ENCODE measurements at regions not wholly inside any gene's neighbourhood (a gene's known extent, or its start where the extent isn't known, plus 50 kb on each side); places are given as distances from the start of the nearest gene placed in this dataset.

GRCh38 chr4:136750897-136751296 is 781.4 kb downstream of the PCDH18 start:
- no peak for DNase-seq (ENCODE audit: low spot score)

DNA sequence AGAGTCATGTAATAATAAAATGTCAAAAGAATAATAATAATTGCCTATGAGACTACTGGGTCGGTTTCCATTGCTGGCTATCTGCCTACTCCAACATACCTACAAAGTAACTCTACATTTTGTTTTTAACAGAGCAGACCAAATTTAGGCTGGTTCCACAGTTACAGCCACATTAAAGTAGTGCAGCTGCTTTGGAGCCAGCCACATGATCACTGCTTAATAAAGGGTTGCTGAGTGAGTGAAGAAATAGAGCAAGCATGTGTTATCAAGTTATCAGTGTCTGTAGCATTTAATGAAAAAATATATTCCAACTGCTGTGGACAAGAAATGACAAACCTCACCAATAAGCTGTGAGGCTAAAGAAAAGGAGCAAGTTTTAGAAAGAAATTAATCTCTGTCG is 782.3 kb downstream of the PCDH18 start:
- DNase-seq (ENCODE audit: low spot score): no peak

- DNase-seq (ENCODE audit: low spot score): no peak
Measured at GRCh38 chr4:136748773-136749172, 783.5 kb downstream of the PCDH18 start.

DNA sequence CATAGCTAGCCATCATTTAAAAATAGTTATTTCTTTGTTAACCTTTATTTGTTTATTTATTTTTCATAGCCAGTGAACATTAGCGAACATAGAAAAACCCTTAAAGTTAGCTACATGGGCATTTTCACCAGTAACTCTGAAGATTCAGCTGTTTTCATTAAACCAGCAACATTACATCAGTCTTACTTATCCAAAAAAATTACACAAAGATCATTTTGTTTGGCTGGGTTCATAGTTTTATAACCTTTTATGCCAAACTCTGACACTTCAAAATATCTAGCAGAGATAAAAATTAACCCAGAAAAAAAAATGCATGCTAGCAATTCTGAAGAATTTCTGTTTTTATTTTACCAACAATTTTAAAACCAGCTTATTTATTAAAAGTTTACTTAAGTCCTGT is 784.1 kb downstream of the PCDH18 start:
- DNase-seq (ENCODE audit: low spot score): no peak

- no peak for DNase-seq (ENCODE audit: low spot score)
Measured at GRCh38 chr4:136743238-136743637, 789.1 kb downstream of the PCDH18 start.

DNA sequence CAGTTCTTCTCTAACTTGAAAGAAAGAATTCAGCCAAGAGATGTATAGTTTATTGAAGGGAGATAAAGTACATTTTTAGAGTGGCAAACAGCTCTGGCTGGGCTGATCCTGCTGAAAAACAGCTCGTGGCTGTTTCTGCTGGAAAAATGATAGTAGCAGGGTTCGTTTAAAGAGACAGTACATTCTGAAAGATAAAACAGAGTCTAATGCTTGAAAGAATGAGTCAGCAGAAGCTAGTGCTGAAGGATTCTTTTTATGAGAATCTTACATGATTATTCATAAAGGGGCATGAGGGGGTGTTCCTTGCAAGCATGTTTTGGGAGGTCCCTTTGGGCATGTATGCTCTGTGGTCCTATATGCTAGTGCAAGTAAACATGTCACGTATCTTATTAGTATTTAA is 790.0 kb downstream of the PCDH18 start:
- DNase-seq (ENCODE audit: low spot score): no peak

DNA sequence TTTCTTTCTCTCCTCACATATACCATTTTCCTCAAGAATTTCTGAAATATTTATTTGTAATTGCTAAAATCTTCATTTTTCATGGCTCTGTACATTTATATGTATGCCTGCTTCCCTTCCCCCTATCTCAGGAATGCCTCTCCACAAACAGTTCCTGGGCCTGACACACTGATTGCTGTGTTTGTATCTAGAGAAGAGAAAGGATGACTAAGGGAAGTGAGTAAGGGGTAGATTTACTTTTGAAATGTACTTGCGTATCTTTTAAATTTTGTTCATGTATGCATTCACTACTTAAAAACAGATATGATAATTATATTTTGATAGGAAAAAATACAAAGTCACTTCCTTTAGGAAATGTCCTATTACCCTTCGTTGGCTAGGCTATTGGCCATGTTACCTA is 790.8 kb downstream of the PCDH18 start:
- DNase-seq (ENCODE audit: low spot score): no peak

DNA sequence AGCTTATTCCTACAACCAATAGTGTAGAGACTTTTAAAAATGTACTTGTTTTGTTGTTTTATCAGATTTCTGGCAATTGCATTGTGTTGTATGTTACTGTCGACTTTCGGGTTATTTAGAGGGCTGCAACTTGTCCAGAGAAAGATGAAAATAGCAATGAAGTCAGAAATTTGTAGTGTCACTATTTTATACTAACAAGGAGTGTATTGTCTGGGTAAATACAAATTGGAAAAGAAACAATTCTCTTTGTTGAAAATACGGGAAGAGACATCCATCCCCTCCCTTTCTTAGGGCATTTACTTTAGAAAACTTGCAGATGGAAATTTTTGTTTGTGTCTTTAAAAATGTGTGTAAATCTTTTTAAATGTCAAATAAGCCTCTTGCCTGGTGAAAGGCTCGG is 792.0 kb downstream of the PCDH18 start:
- peak; percentile 30 for DNase-seq (ENCODE audit: low spot score)

DNA sequence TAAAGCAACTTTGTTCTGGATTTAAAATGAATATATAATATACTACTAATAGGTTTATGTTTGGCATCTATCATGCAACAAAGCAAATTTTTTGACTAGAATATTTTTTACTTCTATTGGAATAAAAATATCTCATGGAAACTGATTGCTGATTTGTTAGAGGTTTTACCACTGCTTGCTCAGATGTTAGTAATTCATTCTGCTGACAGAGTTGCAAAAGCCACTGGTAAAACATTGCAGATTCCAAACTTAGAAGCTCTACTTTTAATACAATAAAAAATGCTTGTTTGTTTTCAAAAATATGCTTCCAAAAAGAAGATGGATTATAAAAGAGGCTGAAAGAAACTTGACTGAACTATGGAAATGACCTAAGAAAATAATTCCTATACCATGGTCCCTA is 795.2 kb downstream of the PCDH18 start:
- DNase-seq (ENCODE audit: low spot score): no peak

DNA sequence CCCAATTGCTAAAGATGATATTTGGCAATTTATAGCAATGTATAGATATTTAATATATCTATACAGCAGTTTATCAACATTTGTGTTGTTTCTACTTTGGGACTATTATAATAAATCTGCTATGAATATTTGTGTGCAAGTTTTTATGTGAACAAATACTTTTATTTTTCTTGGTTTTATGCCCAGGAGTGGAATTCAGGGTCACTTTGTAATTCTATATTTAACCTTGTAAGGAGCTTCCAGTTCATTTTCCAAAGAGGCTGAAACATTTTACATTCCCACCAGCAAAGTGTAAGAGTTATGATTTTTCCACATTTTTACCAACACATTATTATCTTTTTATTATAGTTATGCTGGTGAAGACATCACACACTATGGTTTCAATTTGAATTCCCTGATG is 801.3 kb downstream of the PCDH18 start:
- DNase-seq (ENCODE audit: low spot score): no peak

GRCh38 chr4:136725286-136726081 is 806.8 kb downstream of the PCDH18 start:
- no peak for DNase-seq (ENCODE audit: low spot score)

GRCh38 chr4:136713140-136713539 is 819.2 kb downstream of the PCDH18 start:
- peak; percentile 34 for DNase-seq (ENCODE audit: low spot score)

GRCh38 chr4:136709897-136710296 is 822.4 kb downstream of the PCDH18 start:
- no peak for DNase-seq (ENCODE audit: low spot score)

GRCh38 chr4:136706942-136707341 is 825.4 kb downstream of the PCDH18 start:
- no peak for DNase-seq (ENCODE audit: low spot score)

DNA sequence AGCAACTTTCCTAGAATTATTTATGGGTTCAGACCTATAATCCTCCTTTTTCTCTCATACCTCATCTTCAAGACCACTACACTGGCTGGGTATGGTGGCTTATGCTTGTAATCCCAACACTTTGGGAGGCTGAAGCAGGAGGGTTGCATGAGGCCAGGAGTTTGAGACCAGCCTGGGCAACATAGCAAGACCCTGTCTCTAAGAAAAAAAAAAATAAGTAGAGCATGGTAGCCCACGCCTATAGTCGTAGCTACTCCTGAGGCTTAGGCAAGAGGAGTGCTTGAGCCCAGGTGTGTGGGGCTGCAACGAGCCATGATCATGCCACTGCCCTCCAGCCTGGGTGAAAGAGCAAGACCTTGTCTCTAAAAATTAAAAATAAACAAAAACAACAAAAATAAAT is 832.4 kb downstream of the PCDH18 start:
- DNase-seq (ENCODE audit: low spot score): no peak

- no peak for DNase-seq (ENCODE audit: low spot score)
Measured at GRCh38 chr4:136691607-136692006, 840.7 kb downstream of the PCDH18 start.

- no peak for DNase-seq (ENCODE audit: low spot score)
Measured at GRCh38 chr4:136690360-136690759, 841.9 kb downstream of the PCDH18 start.

DNA sequence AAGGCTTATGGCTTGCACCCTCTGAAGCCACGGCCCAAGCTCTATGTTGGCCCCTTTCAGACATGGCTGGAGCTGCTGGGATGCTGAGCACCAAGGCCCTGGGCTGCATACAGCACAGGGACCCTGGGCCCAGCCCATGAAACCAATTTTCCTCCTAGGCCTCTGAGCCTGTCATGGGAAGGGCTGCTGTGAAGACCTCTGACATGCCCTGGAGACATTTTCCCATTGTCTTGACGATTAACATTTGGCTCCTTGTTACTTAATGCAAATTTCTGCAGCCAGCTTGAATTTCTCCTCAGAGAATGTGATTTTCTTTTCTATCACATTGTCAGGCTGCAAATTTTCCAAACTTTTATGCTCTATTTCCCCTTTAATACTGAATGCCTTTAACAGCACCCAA is 844.7 kb downstream of the PCDH18 start:
- no peak for DNase-seq (ENCODE audit: low spot score)

DNA sequence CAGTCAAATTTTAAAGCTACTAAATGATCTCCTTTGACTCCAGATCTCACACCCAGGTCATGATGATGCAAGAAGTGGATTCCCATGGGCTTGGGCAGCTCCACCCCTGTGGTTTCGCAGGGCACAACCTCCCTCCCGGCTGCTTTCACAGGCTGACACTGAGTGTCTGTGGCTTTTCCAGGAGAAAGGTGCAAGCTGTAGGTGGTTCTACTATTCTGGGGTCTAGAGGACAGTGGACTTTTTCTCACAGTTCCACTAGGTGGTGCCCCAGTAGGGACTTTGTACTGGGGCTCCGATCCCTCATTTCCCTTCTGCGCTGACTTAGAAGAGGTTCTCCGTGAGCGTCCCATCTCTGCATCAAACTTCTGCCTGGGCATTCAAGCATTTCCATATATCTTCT is 845.2 kb downstream of the PCDH18 start:
- no peak for DNase-seq (ENCODE audit: low spot score)

- no peak for DNase-seq (ENCODE audit: low spot score)
Measured at GRCh38 chr4:136680761-136681160, 851.5 kb downstream of the PCDH18 start.

GRCh38 chr4:136680271-136680670 is 852.0 kb downstream of the PCDH18 start:
- no peak for DNase-seq (ENCODE audit: low spot score)

DNA sequence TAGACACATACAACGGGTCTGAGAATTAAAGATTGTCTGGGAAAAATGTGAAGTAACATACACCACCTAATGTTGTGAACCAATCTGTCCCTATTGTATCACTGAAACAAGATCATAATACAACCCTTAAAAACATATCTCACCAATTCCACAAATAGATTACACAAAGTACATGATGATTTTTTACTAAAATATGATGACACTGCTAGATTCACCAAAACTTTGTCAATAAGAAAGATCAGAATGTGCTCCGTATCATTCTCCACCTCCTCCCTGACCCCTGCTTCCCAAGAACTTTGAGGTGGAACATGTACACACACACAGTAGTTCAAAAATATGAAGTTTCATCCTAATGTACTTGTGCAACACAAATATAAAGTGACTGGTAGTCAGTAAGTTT is 862.0 kb downstream of the PCDH18 start:
- DNase-seq (ENCODE audit: low spot score): no peak

DNA sequence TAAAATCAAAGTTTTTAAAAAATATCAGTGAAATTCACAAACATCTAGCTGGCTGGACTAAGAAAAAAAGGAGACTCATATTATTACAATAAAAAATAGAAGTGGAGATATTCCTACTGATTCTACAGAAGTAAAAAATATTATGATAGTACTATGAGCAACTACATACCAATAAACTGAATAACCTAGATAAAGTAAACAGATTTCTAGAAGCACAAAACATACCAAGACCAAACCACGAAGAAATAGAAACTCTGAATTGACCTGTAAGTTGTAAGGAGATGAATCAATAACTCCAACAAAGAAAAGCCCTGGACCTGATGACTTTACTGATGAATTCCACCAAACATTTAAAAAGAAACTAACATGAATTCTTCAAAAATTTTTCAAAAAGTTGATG is 867.3 kb downstream of the PCDH18 start:
- DNase-seq (ENCODE audit: low spot score): no peak

DNA sequence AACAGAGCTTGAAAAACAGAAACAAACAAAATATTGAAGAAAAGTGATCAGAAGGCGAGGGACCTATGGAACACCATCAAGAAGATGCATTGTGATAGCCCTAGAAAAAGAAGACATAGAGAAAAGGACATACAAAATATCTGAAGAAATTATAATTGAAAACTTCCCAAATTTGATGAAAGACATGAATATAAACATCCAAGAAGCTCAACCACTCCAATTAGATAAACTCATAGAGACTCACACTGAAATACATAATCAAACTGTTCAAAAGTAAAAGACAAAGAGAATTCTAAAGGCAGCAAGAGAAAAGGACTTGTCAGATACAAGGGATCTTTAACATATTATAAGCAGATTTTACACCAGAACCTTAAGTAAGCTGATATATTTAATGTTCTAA is 869.8 kb downstream of the PCDH18 start:
- DNase-seq (ENCODE audit: low spot score): no peak

Data from putamen (tissue), 1 donor.